Duodenal mucosa (tissue), 2 donors: ENCODE measurements at regions not wholly inside any gene's neighbourhood (a gene's known extent, or its start where the extent isn't known, plus 50 kb on each side); places are given as distances from the start of the nearest gene placed in this dataset.

Source experiments
- H3K27ac ChIP-seq: one replicate; pipeline ENCODE4 v1.7.0; 2013; ENCODE audit warnings: low read depth, low read length
- H3K27me3 ChIP-seq, 2 donors: one replicate each; pipeline ENCODE4 v1.7.0; 2013; ENCODE audit warnings: low read length in 2 of 2, control low read depth in 1 of 2; ENCODE audit not compliant: insufficient read depth in 2 of 2, control insufficient read depth in 1 of 2
- H3K36me3 ChIP-seq, 2 donors: one replicate each; pipeline ENCODE4 v1.7.0; 2013; ENCODE audit warnings: low read length in 2 of 2, control low read depth in 1 of 2; ENCODE audit not compliant: insufficient read depth in 2 of 2, control insufficient read depth in 1 of 2
- H3K4me1 ChIP-seq, 2 donors: one replicate each; pipeline ENCODE4 v1.7.0; 2013; ENCODE audit warnings: low read length in 2 of 2, control low read depth in 1 of 2; ENCODE audit not compliant: insufficient read depth in 2 of 2, control insufficient read depth in 1 of 2
- H3K4me3 ChIP-seq, 2 donors: one replicate each; pipeline ENCODE4 v1.7.0; 2013; ENCODE audit warnings: low read length in 2 of 2, low read depth in 1 of 2
- H3K9ac ChIP-seq, 2 donors: one replicate each; pipeline ENCODE4 v1.7.0; 2013; ENCODE audit warnings: low read length in 2 of 2, low read depth in 1 of 2
- H3K9me3 ChIP-seq, 2 donors: one replicate each; pipeline ENCODE4 v1.7.0; 2013; ENCODE audit warnings: low read length in 2 of 2, control low read depth in 1 of 2; ENCODE audit not compliant: control insufficient read depth in 1 of 2

DNA sequence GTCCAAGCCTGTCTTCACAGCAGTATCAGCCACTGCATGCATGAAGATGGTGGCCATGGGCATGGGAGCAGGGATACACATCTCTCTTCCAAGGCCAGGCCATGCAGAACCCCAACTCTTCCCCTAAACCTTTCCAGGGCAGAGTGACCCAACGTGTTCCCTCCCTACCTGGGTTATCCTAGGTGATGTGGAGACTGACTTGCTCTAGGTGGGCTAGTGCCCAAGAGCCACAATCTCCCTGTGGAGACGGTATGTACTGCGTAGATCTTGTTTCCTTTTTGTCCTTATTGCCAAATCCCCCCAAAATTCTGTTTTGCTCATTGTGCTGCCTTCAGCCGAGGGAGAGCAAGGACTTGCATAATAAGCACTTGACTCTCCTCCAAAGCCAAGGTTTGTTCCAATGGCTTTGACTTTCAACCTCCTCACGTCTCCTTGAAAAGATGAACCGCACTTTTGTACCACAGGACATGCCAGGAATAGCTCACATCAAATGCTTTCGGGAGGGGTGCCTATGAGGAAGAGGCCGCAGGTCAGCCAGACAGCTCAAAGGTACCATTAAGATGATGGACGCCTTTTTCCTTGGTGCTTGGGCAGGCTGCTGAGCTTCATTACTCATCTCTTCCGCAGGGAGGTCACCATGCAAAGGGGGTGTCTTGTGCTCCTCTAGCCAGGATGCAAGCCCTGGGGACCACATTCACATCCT lies 76.2 kb upstream of the GLI2 start:
- Histone ChIP-seq H3K4me1 (peaks cover 0 to 8% of the 10 kb centered on the region in 2 donors), H3K27me3 (peaks cover 0 to 6% of the 10 kb centered on the region in 2 donors)

GRCh38 chr2:120660056-120660694 lies 75.5 kb upstream of the GLI2 start:
- Histone ChIP-seq H3K9ac (no peak overlapping the region), H3K9me3 (no peaks in the 10 kb centered on the region), H3K27ac (no peak overlapping the region), H3K4me3 (no peak overlapping the region), H3K27me3 (peaks cover 0 to 6% of the 10 kb centered on the region in 2 donors), H3K4me1 (peaks cover 0 to 8% of the 10 kb centered on the region in 2 donors), H3K36me3 (no peaks in the 10 kb centered on the region)

More for the DNA sequence above, 76.2 kb upstream of the GLI2 start:
- H3K9me3 ChIP-seq: no peaks in the 10 kb centered on the region
- no peak overlapping the region for H3K4me3 ChIP-seq
- H3K36me3 ChIP-seq: no peaks in the 10 kb centered on the region
- H3K27ac ChIP-seq: no peak overlapping the region
- no peak overlapping the region for H3K9ac ChIP-seq

DNA sequence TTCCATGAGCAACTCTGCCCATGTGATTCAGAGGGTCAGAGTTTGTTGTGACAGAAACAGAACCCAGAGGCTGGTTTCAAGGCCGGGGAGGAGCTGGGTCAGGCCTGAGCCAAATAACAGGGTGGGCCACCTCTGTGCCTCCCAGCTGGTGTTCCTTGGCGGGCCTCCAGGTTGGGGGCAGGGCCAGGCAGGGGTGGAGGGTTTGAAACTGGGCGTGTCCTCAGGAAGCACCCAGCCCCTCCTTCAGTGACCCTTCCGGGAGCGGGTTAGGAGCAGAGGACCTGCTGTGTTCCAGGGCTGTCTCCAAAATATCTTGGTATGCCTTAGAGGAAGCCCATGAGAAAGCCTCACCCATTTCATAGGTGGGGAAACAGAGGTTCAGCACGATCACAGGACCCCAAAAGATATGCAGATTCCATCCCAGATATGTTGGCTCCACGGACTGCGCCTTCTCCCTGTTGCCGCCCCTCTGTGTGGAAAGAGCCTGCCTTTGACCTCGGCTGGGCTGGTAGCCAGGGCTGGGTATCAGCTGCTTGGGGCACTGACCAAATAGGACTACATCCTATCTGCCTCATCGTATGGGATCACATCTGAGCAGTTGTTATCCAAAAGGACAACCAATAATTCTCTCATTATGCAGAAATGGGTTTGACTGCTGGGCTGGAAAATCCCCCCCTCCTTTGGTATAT lies 74.8 kb upstream of the GLI2 start:
- Histone ChIP-seq H3K27me3 (peaks cover 0 to 6% of the 10 kb centered on the region in 2 donors), H3K36me3 (no peaks in the 10 kb centered on the region), H3K4me1 (peaks cover 0 to 8% of the 10 kb centered on the region in 2 donors), H3K27ac (no peak overlapping the region), H3K9me3 (no peaks in the 10 kb centered on the region), H3K4me3 (no peak overlapping the region), H3K9ac (no peak overlapping the region)

DNA sequence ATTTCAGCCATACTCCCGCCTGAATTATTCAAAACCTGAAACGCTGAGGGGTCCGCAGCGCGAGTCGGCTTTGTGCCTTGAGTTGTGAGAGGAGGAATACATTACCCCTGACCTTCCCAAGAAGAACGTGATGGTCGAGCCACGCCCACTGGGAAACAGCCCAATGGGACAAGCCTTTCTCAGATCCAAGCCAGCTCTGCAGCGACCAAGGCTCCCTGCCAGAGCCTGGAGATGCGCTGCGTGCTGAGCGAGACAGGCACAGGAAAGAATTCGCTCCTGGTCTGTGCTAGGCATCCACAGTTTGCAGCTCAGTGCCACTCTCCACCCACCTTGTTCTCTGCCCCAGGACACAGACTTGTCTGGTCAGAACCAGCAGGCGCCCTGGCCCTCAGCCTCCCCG lies 74.1 kb upstream of the GLI2 start:
- Histone ChIP-seq H3K27ac (no peak overlapping the region), H3K4me3 (no peak overlapping the region), H3K9ac (no peak overlapping the region), H3K4me1 (peaks cover 0 to 8% of the 10 kb centered on the region in 2 donors), H3K36me3 (no peaks in the 10 kb centered on the region), H3K27me3 (peaks cover 0 to 6% of the 10 kb centered on the region in 2 donors), H3K9me3 (peaks cover 3 to 5% of the 10 kb centered on the region in 2 donors)

DNA sequence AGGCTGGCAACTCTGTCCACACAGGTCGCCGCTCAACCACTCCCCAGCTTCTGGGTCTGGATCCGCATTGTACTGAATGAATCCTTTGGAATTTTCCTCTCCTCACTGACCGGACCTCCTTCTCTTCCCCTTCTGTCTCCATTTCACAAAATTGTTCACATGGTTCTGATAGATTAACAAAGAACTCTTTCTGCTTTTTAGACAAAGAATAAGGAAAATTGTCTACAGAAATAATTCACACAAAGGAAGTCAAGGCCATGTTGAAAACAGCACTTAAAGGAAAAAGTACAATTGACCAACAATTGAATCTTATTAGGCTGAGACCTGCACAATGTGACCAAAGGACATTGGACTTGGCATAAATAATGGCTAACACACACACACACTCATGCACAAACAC lies 73.6 kb upstream of the GLI2 start:
- H3K9ac ChIP-seq: no peak overlapping the region
- H3K27ac ChIP-seq: no peak overlapping the region
- peaks cover 0 to 8% of the 10 kb centered on the region in 2 donors for H3K4me1 ChIP-seq
- no peaks in the 10 kb centered on the region for H3K36me3 ChIP-seq
- peaks cover 6% of the 10 kb centered on the region in 2 donors for H3K9me3 ChIP-seq
- no peak overlapping the region for H3K4me3 ChIP-seq
- H3K27me3 ChIP-seq: peaks cover 0 to 6% of the 10 kb centered on the region in 2 donors

DNA sequence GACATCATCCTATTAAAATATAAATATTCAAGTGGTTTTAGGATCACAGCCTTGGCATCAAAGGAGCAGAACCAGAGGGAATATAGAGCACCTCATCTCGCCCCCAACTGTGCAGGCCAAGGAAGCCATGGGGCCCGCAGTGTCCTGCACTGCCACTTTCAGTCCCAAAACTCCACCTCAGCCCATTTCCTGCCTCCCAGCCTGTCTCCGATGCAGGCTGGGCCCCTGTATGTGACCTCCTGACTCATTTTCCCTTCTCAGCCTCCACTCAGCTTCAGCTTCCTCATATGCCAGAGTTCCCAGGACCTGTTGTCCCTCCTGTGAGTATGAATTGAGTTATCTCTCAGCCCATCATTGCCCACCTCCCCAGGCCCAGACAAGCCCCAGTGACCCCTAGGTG lies 72.9 kb upstream of the GLI2 start:
- no peak overlapping the region for H3K4me3 ChIP-seq
- no peak overlapping the region for H3K27ac ChIP-seq
- H3K27me3 ChIP-seq: peaks cover 0 to 6% of the 10 kb centered on the region in 2 donors
- H3K9me3 ChIP-seq: peaks cover 6 to 8% of the 10 kb centered on the region in 2 donors
- H3K9ac ChIP-seq: no peak overlapping the region
- no peaks in the 10 kb centered on the region for H3K36me3 ChIP-seq
- H3K4me1 ChIP-seq: peaks cover 0 to 8% of the 10 kb centered on the region in 2 donors

DNA sequence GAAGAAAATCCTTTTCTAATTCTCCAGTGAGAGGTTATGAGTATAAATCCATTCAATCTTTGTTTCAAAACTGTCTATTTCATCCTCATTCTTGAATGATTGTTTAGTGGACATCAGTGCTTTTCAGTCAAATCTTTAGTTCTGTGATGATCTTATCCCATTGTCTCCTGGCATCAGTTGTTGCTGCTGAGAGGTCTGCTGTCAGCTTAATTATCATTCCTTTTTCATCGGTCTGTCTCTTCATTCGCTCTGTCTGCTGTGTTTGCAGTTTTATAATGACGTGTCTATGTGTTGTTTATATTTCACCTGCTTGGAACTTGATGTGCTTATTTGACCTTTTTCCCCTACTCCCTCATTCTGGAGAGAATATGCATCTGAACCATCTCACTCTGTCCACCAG lies 69.2 kb upstream of the GLI2 start:
- peaks cover 0 to 15% of the 10 kb centered on the region in 2 donors for H3K27me3 ChIP-seq
- no peaks in the 10 kb centered on the region for H3K4me1 ChIP-seq
- no peaks in the 10 kb centered on the region for H3K36me3 ChIP-seq
- no peak overlapping the region for H3K9ac ChIP-seq
- no peak overlapping the region for H3K27ac ChIP-seq
- H3K4me3 ChIP-seq: no peak overlapping the region
- peaks cover 6 to 8% of the 10 kb centered on the region in 2 donors for H3K9me3 ChIP-seq

DNA sequence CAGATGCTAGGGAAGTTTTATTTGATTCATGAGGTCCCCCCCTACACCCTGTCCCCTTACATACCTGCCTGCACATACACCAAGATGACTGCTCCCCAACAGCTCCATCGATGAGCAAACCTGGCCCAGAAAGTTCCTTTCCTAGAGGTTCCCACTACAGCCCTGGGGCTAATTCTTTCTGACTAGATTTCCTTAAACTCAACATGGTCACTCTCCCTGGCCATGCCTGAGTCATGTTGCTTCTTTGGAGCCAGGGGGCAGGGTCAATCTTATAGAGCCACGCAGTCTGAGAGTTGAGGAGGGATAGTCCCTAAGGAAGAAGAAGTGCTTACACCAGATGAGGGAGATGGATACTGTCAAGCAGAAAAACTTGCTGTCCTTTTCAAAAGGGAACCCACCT lies 67.7 kb upstream of the GLI2 start:
- peaks cover 6 to 8% of the 10 kb centered on the region in 2 donors for H3K9me3 ChIP-seq
- no peak overlapping the region for H3K9ac ChIP-seq
- no peaks in the 10 kb centered on the region for H3K36me3 ChIP-seq
- no peaks in the 10 kb centered on the region for H3K4me1 ChIP-seq
- H3K27ac ChIP-seq: no peak overlapping the region
- H3K4me3 ChIP-seq: no peak overlapping the region
- peaks cover 0 to 15% of the 10 kb centered on the region in 2 donors for H3K27me3 ChIP-seq

DNA sequence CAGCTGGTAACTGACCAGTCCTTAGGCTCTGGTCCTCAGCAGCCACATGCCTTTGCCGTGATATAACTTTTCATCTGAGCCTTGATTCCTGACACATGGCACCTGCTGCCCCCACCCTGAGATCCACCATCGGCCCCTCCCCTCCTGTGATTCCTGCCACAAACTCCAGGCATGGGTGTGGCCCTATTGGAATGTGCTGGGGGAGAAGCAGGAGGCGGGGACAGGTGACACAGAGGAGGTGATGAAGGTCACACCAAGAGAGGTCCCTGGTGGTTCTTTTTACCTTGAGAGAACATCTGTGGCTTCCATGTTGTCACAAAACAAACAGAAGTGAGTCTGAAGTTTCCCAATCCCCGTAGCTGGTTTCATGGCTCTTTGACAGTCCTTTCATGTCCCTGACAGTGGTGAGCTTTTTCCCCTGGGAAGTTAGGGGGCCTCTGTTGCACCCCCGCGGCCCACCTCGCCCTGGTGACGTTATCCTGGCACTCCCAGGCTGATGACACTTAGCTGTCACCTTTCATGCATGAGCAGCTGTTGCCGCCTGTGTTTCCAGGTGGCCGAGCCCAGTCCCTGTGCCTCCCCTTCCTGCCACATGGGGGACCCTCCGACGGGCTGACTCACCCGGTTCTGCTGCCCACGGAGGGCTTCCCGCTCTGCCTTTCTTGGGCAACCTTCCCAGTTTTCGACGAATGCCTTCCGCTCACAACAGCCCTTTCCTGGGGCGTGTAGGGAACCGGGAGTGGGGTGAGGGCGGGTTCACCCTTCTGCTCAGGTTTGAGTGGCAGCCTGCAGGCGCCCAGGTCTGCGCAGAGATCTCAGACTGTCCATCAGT lies 66.3 kb upstream of the GLI2 start:
- peaks cover 0 to 15% of the 10 kb centered on the region in 2 donors for H3K27me3 ChIP-seq
- H3K4me3 ChIP-seq: no peak overlapping the region
- no peaks in the 10 kb centered on the region for H3K36me3 ChIP-seq
- H3K27ac ChIP-seq: no peak overlapping the region
- no peaks in the 10 kb centered on the region for H3K4me1 ChIP-seq
- H3K9ac ChIP-seq: no peak overlapping the region
- H3K9me3 ChIP-seq: peaks cover 6 to 8% of the 10 kb centered on the region in 2 donors
